CD14-positive monocyte (primary cell): ENCODE measurements at regions not wholly inside any gene's neighbourhood (a gene's known extent, or its start where the extent isn't known, plus 50 kb on each side); places are given as distances from the start of the nearest gene placed in this dataset.
"Not testable (repeated sequence)": the region's sequence is repeated elsewhere in the genome, so short reads cannot be mapped to it uniquely, and the experiment has no call there.

Source experiments
- DNase-seq, 3 donors: peaks; one replicate each; pipeline ENCODE4 v3.0.0-alpha.2; 2011 to 2022
- H2AFZ ChIP-seq: 2 replicates; pipeline ENCODE4 v1.6.0; 2012; ENCODE audit warnings: mild to moderate bottlenecking, low read depth, low read length, inconsistent platforms; ENCODE audit not compliant: insufficient read depth, poor library complexity, severe bottlenecking
- H3K27ac ChIP-seq, 2 donors: 1 replicate in 1 of 2; 2 replicates in 1 of 2; pipeline ENCODE4 v1.5.1; 2012 to 2013; ENCODE audit warnings: low read length in 2 of 2, control low read depth in 1 of 2, inconsistent platforms in 1 of 2, low read depth in 1 of 2, mild to moderate bottlenecking in 1 of 2
- H3K27me3 ChIP-seq, 2 donors: one replicate each; pipeline versions ENCODE4 v1.6.0 to v1.6.1; 2011 to 2013; ENCODE audit warnings: low read length in 2 of 2; ENCODE audit not compliant: control insufficient read depth in 2 of 2, insufficient read depth in 2 of 2
- H3K36me3 ChIP-seq, 2 donors: replicated peaks in 1 of 2; 1 replicate in 1 of 2; 2 replicates in 1 of 2; pipeline versions ENCODE4 v1.5.1 to v1.6.1; 2012 to 2013; ENCODE audit warnings: low read length in 2 of 2, control low read depth in 1 of 2, inconsistent platforms in 1 of 2, mild to moderate bottlenecking in 1 of 2; ENCODE audit not compliant: insufficient read depth in 2 of 2, control insufficient read depth in 1 of 2
- H3K4me1 ChIP-seq, 2 donors: 1 replicate in 1 of 2; 2 replicates in 1 of 2; pipeline versions ENCODE4 v1.5.1 to v1.6.1; 2012 to 2013; ENCODE audit warnings: low read length in 2 of 2, control low read depth in 1 of 2, inconsistent platforms in 1 of 2, mild to moderate bottlenecking in 1 of 2, moderate library complexity in 1 of 2; ENCODE audit not compliant: insufficient read depth in 2 of 2, control insufficient read depth in 1 of 2
- H3K4me2 ChIP-seq: replicated peaks from 2 replicates; pipeline ENCODE3; 2012; ENCODE audit warnings: low read length, moderate library complexity, mild to moderate bottlenecking; ENCODE audit not compliant: poor library complexity, severe bottlenecking; ENCODE audit errors: extremely low read depth
- H3K4me3 ChIP-seq, 3 experiments: fragments of 200-600 bp in 1 of 3; sonication (generic) in 1 of 3; replicated peaks in 1 of 3; 1 replicate in 2 of 3; 2 replicates in 1 of 3; pipeline ENCODE4 v1.5.1; 2011 to 2013; ENCODE audit warnings: low read length in 3 of 3, mild to moderate bottlenecking in 3 of 3, control low read depth in 2 of 3, low read depth in 2 of 3, inconsistent platforms in 1 of 3, moderate library complexity in 1 of 3
- H3K79me2 ChIP-seq: 2 replicates; pipeline ENCODE4 v1.6.0; 2012; ENCODE audit warnings: mild to moderate bottlenecking, control low read depth, inconsistent platforms, low read length, moderate library complexity; ENCODE audit not compliant: insufficient read depth
- H3K9ac ChIP-seq: 2 replicates; pipeline ENCODE4 v1.6.0; 2017; ENCODE audit warnings: low read length, mild to moderate bottlenecking; ENCODE audit not compliant: insufficient read depth, poor library complexity, severe bottlenecking
- H3K9me3 ChIP-seq, 2 donors: replicated peaks in 1 of 2; 1 replicate in 1 of 2; 2 replicates in 1 of 2; pipeline versions ENCODE4 v1.5.1 to v1.6.1; 2012 to 2013; ENCODE audit warnings: low read length in 2 of 2, control low read depth in 1 of 2; ENCODE audit not compliant: control insufficient read depth in 1 of 2, insufficient read depth in 1 of 2
- H4K20me1 ChIP-seq: 2 replicates; pipeline ENCODE4 v1.6.0; 2012; ENCODE audit warnings: mild to moderate bottlenecking, low read length, control low read depth, moderate library complexity; ENCODE audit not compliant: insufficient read depth
- H3K27ac Mint-ChIP-seq, 7 donors: one replicate each; pipeline ENCODE4 v1.8.0; 2020; ENCODE audit warnings: mild to moderate bottlenecking in 7 of 7, mixed read lengths in 7 of 7, moderate library complexity in 6 of 7, inconsistent platforms in 2 of 7
- H3K27me3 Mint-ChIP-seq, 3 donors: one replicate each; pipeline ENCODE4 v1.8.0; 2021 to 2022; ENCODE audit warnings: low read depth in 3 of 3, mild to moderate bottlenecking in 3 of 3, mixed read lengths in 3 of 3, moderate library complexity in 3 of 3, inconsistent platforms in 1 of 3
- H3K36me3 Mint-ChIP-seq, 2 donors: one replicate each; pipeline ENCODE4 v1.8.0; 2020; ENCODE audit warnings: mixed read lengths in 2 of 2, inconsistent platforms in 1 of 2, mild to moderate bottlenecking in 1 of 2
- H3K4me1 Mint-ChIP-seq: one replicate; pipeline ENCODE4 v1.8.0; 2020; ENCODE audit warnings: mild to moderate bottlenecking, mixed read lengths
- H3K4me3 Mint-ChIP-seq, 2 donors: one replicate each; pipeline ENCODE4 v1.8.0; 2020; ENCODE audit warnings: mild to moderate bottlenecking in 2 of 2, mixed read lengths in 2 of 2, moderate library complexity in 1 of 2
- H3K9me3 Mint-ChIP-seq, 7 donors: one replicate each; pipeline ENCODE4 v1.8.0; 2020 to 2022; ENCODE audit warnings: mixed read lengths in 7 of 7, mild to moderate bottlenecking in 6 of 7, moderate library complexity in 6 of 7, inconsistent platforms in 2 of 7
- WGBS: methylation state at CpG from one replicate; pipeline ENCODE4 v1.1.5; 2013; ENCODE audit warnings: missing lambda C conversion rate; ENCODE audit not compliant: insufficient coverage; 5-methylcytosine and 5-hydroxymethylcytosine counted together
- intact Hi-C, 2 donors: fragments of 100-400 bp; cut with micrococcal nuclease; formaldehyde crosslinking; loops; one replicate each; pipeline versions ENCODE4 v1.15.0 to v1.15.1; 2023
- TF ChIP-seq, protein P1 (sequence below): fragments of 200-600 bp; IDR thresholded peaks from one replicate; pipeline ENCODE4 v1.8.0; 2022; ENCODE audit warnings: antibody characterized with exemption, mild to moderate bottlenecking

DNA sequence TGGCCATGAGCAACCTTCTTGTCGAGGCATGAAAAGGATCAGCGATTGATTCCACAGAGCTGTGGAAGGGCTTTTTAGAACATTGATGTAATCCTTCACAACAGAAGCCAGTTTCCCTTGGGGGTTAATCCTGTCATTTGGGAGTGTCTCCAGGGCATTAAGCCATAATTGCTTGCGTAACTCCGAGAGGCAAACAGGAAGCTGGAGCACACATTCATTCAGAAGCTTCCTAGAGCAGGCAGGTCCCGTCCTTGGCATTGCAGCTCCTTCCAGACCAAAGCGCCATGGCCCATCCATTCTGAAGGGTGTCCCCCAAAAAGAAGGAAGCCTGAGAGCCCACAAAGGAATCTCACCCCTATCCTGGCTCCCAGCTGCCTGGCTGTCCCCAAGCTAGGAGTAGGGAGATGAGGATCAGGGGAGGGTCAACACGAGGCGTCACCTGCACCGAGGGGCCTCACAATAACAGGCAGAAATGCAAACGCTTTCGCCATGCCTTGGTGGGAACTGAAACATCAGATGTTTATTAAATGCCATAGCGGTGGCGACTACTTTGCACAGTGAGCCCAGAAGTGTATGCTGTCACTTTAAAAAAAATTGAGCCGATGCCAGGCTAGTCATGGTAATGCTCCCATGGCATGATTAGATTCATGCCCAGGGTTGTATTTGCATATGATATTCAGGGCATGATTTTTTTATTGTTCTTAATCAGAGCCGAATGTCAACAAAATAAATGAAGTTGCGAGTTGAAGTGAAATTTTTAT is 339.4 kb downstream of the BCL11A start:
- 88% methylated on average over 9 of the region's 16 CpGs for WGBS

DNA sequence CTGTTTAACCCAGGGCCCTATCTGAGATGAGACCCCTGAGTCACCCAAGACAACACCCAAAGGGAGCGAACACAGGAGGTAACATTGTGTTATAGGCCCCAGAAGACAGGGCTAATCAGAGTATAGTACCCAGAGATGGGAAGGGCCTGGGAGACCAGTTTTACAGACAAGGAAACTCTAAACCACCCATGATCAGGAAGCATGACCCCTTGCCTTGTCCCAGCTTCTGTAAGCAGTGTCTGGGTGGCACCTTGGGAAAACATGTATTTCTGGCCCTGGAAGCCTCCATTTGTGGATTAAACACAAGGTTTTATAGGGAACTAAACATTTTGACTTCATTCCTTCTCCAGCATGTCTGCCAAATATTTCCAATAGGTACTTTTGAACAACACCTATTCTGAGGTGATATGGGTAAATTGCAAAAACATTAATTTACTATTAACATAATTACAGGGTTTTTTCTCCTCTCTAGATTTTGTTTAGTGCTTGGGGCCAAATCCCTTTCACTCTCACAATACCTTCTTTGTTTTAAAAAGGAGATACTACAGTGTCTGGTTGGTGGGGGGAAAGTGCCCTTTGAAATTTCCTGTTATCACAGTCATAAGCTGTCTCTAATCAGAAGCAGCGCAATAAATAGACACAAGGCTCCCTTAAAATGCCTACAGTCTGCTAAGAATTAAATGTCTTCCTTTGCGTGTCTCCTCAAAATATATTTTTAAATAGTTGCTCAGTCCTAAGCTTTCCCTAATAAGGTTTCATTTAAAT is 341.1 kb downstream of the BCL11A start:
- no peak for DNase-seq
- Histone ChIP-seq H3K4me3 (no peak overlapping the region), H4K20me1 (no peaks in the 10 kb centered on the region), H3K27me3 (no peaks in the 10 kb centered on the region), H3K4me2 (no peak overlapping the region), H3K4me1 (peaks cover 9 to 10% of the 10 kb centered on the region in 2 donors), H3K27ac (no peak overlapping the region), H3K79me2 (no peaks in the 10 kb centered on the region), H3K9ac (no peak overlapping the region), H3K36me3 (no peaks in the 10 kb centered on the region), H2AFZ (no peak overlapping the region), H3K9me3 (no peaks in the 10 kb centered on the region)
- peaks cover 0 to 3% (median 0%) of the 10 kb centered on the region in 7 donors for H3K9me3 Mint-ChIP-seq
- intact Hi-C loops: no loop called here
- WGBS: no CpG with 5 or more reads among the region's 3 CpGs
- peaks cover 20% of the 10 kb centered on the region for H3K4me1 Mint-ChIP-seq
- TF ChIP-seq, protein P1, sequence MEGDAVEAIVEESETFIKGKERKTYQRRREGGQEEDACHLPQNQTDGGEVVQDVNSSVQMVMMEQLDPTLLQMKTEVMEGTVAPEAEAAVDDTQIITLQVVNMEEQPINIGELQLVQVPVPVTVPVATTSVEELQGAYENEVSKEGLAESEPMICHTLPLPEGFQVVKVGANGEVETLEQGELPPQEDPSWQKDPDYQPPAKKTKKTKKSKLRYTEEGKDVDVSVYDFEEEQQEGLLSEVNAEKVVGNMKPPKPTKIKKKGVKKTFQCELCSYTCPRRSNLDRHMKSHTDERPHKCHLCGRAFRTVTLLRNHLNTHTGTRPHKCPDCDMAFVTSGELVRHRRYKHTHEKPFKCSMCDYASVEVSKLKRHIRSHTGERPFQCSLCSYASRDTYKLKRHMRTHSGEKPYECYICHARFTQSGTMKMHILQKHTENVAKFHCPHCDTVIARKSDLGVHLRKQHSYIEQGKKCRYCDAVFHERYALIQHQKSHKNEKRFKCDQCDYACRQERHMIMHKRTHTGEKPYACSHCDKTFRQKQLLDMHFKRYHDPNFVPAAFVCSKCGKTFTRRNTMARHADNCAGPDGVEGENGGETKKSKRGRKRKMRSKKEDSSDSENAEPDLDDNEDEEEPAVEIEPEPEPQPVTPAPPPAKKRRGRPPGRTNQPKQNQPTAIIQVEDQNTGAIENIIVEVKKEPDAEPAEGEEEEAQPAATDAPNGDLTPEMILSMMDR: no peak
- H3K27ac Mint-ChIP-seq: no peak overlapping the region
- H3K36me3 Mint-ChIP-seq: no peaks in the 10 kb centered on the region
- H3K4me3 Mint-ChIP-seq: no peak overlapping the region
- no peaks in the 10 kb centered on the region for H3K27me3 Mint-ChIP-seq

More for the DNA sequence above, 339.4 kb downstream of the BCL11A start:
- no peaks in the 10 kb centered on the region for H3K9me3 Mint-ChIP-seq
- peaks cover 17% of the 10 kb centered on the region for H3K4me1 Mint-ChIP-seq
- intact Hi-C loops: no loop called here
- Histone ChIP-seq H3K27me3 (no peaks in the 10 kb centered on the region), H3K27ac (no peak overlapping the region), H3K9ac (no peak overlapping the region), H3K4me2 (peak overlapping the region; percentile 1), H3K79me2 (no peaks in the 10 kb centered on the region), H3K36me3 (no peaks in the 10 kb centered on the region), H2AFZ (peak overlapping the region; percentile 22), H4K20me1 (no peaks in the 10 kb centered on the region), H3K4me1 (peaks cover 9 to 10% of the 10 kb centered on the region in 2 donors), H3K4me3 (no peak overlapping the region), H3K9me3 (no peaks in the 10 kb centered on the region)
- H3K27me3 Mint-ChIP-seq: no peaks in the 10 kb centered on the region
- DNase-seq: peak; percentile 17 to 33 (median 20)
- peak overlapping the region in 1 of 7 donors; percentile 74 for H3K27ac Mint-ChIP-seq
- H3K36me3 Mint-ChIP-seq: no peaks in the 10 kb centered on the region
- TF ChIP-seq, protein P1: no peak
- no peak overlapping the region for H3K4me3 Mint-ChIP-seq

DNA sequence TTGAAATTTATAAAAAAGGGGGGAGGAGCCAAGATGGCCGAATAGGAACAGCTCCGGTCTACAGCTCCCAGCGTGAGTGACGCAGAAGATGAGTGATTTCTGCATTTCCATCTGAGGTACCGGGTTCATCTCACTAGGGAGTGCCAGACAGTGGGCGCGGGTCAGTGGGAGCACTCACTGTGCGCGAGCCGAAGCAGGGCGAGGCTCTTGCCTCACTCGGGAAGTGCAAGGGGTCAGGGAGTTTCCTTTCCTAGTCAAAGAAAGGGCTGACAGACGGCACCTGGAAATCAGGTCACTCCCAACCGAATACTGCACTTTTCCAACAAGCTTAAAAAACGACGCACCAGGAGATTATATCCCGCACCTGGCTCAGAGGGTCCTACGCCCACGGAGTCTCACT is 364.4 kb downstream of the BCL11A start:
- H3K36me3 Mint-ChIP-seq, H3K4me1 ChIP-seq, H3K9me3 ChIP-seq, DNase-seq, H3K27ac Mint-ChIP-seq, H3K27me3 ChIP-seq, H3K9ac ChIP-seq, H3K36me3 ChIP-seq, H4K20me1 ChIP-seq, H2AFZ ChIP-seq, H3K4me3 Mint-ChIP-seq, H3K4me1 Mint-ChIP-seq, H3K79me2 ChIP-seq, intact Hi-C loops, H3K27me3 Mint-ChIP-seq, H3K27ac ChIP-seq, H3K4me3 ChIP-seq, H3K4me2 ChIP-seq: not testable (repeated sequence)
- WGBS: 100% methylated on average over 6 of the region's 19 CpGs
- H3K9me3 Mint-ChIP-seq: peaks cover 23 to 53% (median 34%) of the 10 kb centered on the region in 7 donors
